AG10803 (cell line): ENCODE measurements at regions not wholly inside any gene's neighbourhood (a gene's known extent, or its start where the extent isn't known, plus 50 kb on each side); places are given as distances from the start of the nearest gene placed in this dataset.

Experiments
- DNase-seq: peaks from one replicate; pipeline ENCODE4 v3.0.0; 2010; ENCODE audit warnings: low read depth
- H3K4me3 ChIP-seq: 2 replicates; pipeline ENCODE4 v1.5.1; 2011; ENCODE audit warnings: mild to moderate bottlenecking, low read length, control low read depth
- TF ChIP-seq, protein P1 (sequence below): conservative IDR thresholded peaks from 2 replicates; pipeline ENCODE4 v1.5.1; 2011; ENCODE audit warnings: mild to moderate bottlenecking, low read length, control low read depth, inconsistent platforms

DNA sequence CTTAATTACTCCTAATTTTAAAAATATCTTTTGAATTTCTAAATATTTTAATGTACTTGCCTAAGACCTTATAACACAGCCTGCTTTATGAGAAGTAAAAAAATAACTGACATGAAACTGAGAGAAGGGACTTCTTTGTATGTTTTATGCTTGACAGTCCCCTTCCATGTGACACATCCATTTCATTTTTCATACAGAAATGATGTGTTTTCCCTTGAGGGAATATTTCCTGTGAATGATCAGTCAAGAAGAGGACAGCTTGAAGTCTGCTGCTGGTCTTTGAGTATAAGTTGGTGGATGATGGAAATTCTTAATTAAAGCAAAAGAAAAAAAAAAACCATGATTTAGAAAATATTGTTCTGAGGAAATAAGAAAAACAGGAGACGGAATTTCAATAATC is 230.4 kb upstream of the KLHL1 start:
- no peak for DNase-seq
- TF ChIP-seq, protein P1, sequence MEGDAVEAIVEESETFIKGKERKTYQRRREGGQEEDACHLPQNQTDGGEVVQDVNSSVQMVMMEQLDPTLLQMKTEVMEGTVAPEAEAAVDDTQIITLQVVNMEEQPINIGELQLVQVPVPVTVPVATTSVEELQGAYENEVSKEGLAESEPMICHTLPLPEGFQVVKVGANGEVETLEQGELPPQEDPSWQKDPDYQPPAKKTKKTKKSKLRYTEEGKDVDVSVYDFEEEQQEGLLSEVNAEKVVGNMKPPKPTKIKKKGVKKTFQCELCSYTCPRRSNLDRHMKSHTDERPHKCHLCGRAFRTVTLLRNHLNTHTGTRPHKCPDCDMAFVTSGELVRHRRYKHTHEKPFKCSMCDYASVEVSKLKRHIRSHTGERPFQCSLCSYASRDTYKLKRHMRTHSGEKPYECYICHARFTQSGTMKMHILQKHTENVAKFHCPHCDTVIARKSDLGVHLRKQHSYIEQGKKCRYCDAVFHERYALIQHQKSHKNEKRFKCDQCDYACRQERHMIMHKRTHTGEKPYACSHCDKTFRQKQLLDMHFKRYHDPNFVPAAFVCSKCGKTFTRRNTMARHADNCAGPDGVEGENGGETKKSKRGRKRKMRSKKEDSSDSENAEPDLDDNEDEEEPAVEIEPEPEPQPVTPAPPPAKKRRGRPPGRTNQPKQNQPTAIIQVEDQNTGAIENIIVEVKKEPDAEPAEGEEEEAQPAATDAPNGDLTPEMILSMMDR, result no peak
- H3K4me3 ChIP-seq, result no peak overlapping the region

DNA sequence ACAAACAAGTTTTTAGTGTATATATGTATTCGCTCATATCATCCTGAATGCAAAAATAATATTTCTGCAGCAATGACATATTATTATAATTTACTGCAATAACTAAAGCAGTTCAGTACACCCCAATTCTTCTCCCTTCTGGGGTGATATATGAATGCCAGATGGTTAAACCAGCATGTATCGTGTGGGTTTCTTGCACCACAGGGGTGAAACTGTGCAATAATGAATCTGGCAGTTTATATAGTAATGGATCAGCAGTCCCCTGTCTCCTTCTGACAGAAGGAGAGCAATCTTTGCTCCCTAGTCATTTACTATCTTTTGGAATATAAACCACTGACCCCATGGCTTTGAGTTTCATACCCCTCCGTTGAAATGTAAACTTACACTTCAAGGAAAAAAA is 228.6 kb upstream of the KLHL1 start:
- DNase-seq, result no peak
- TF ChIP-seq, protein P1, result no peak
- H3K4me3 ChIP-seq, result no peak overlapping the region

DNA sequence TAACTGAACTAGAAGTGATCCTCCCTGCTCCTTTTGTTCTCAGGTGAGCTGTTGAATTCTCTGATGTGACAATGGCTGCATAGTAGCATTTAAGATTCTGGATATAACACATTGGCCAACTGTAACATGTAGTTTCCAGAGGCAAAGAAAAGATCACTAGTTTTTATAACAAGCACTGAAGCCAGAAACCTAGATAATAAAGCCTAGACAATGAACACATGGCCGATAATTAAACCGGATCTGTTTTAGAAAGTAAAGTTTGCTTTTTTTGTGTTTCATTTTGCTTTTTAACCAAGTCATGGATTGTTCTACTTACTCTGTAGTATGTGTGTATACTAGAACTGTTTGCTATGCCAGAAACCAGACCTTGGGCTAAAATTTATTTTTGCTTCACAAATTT is 225.5 kb upstream of the KLHL1 start:
- TF ChIP-seq, protein P1, result no peak
- no peak for DNase-seq
- no peak overlapping the region for H3K4me3 ChIP-seq

DNA sequence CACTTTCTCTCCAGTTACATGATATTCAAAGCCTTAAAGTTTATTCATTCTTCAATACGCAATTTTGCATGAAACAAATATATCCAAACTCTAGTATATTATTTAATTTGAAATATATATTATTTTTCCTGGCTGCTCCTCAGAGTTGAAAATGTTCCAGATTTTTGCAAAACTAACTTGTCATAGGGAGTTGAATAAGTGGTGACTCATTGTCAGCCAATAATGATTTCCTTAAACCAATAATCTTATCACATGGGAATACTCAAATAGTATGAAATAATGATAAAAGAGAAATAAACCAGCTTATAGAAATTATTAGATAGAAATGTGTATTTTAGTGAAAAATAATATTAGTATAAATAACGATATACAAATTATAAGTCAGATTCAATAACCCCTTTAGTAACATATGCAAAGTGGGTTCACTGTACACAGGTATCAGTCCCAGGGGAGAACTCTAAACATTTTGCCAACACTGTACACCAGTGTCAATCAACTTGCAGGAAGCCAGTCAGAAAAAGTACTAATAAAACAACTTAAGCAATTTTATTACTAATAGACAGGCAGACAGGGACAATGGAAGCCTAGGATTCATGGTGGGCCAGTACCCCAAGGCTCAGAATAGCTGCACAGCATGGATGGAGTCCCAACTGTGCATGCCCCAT is 222.6 kb upstream of the KLHL1 start:
- TF ChIP-seq, protein P1, result no peak
- DNase-seq, result no peak

DNA sequence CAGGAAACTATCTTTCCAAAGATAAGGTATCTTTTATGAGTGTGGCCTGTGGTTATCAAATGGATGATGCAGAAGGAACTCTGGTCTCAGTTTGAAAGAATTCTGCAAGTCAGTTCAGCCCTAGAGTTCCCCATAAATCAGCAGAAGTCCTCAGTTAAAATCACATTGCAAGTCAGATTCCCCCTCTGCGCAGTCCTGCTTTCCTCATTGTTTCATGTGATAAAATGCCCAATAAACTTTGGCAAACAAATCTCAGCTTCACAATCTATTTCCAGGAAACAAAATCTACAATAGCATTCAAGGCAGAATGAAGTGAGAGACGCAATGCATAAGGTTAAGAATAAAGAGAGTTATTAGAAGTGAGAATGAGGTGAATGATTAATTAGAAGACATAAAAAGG is 216.3 kb upstream of the KLHL1 start:
- TF ChIP-seq, protein P1, result no peak
- no peak overlapping the region for H3K4me3 ChIP-seq
- DNase-seq, result no peak

More for the DNA sequence above, 222.6 kb upstream of the KLHL1 start:
- H3K4me3 ChIP-seq, result no peak overlapping the region

DNA sequence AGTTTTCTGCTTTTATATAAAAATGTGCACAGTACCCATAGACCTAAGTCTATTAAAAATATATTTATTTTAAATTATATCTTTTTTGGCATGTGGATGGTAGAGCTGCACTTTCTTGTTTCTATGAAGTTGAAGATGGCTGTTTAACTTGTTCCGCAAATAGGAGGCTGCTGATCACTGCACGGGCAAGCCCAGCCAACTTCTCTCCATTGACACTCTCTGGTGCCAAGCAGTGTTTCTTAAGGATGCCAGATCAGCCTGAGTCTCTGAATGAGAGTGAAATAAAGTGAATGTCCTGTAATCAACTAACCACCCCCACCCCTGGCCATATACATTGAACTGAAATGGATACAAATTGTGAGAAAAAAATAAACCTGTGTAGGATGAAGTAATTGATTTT is 202.9 kb upstream of the KLHL1 start:
- DNase-seq, result no peak
- TF ChIP-seq, protein P1, result no peak
- H3K4me3 ChIP-seq, result no peak overlapping the region

DNA sequence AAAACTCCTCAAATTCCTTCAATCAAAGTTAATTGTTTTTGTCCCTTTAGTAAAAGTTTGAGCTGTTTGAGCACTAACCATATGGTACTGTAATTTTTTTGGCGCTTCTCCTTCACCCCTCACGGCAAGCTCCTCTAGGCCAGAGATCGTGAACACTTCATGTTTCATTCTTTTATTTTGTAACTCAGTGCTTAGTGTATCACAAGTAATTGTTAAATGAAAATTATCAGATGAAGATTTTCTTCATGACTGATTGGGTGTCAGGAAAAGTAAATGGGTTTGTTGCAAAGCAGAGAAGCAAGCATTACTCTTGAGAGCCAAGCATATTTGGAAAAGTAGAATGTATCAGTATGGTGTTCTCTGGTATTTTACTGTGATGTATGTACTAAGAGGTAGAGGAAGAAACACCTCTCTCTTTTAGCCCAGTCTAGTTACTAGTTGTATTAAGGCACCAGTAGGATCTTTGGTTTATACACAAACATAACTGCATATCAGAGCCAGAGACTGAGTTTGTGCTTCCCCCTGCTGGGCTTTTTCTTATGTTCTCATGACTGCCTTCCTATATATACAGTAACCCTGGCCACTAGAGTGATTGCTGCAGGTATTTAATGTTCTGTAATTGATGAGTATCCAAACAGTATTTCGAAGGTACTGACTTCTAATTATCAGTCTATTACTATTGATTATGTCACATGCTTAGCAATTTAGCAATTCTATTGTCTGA is 202.3 kb upstream of the KLHL1 start:
- TF ChIP-seq, protein P1, result no peak
- no peak for DNase-seq
- no peak overlapping the region for H3K4me3 ChIP-seq
